Fibroblast of lung (primary cell): ENCODE measurements at regions not wholly inside any gene's neighbourhood (a gene's known extent, or its start where the extent isn't known, plus 50 kb on each side); places are given as distances from the start of the nearest gene placed in this dataset.

Experiments
- DNase-seq, 2 donors: peaks; one replicate each; pipeline versions ENCODE4 v3.0.0 to v3.0.0-alpha.2; 2010; ENCODE audit warnings: low read depth in 2 of 2
- H2AFZ ChIP-seq: 2 replicates; pipeline ENCODE4 v1.5.1; 2012; ENCODE audit warnings: low read length, control low read depth, inconsistent platforms
- H3K27ac ChIP-seq: 2 replicates; pipeline ENCODE4 v1.5.1; 2011; ENCODE audit warnings: low read length, control low read depth; ENCODE audit not compliant: insufficient read depth
- H3K27me3 ChIP-seq: 2 replicates; pipeline ENCODE4 v1.5.1; 2011; ENCODE audit warnings: mild to moderate bottlenecking, low read length; ENCODE audit not compliant: control insufficient read depth, insufficient read depth
- H3K36me3 ChIP-seq: 2 replicates; pipeline ENCODE4 v1.5.1; 2011; ENCODE audit warnings: low read length; ENCODE audit not compliant: control insufficient read depth, insufficient read depth
- H3K4me1 ChIP-seq: 2 replicates; pipeline ENCODE4 v1.5.1; 2011; ENCODE audit warnings: low read length; ENCODE audit not compliant: control insufficient read depth, insufficient read depth; ENCODE audit errors: extremely low read depth
- H3K4me2 ChIP-seq: 2 replicates; pipeline ENCODE4 v1.5.1; 2011; ENCODE audit warnings: low read length, control low read depth; ENCODE audit not compliant: insufficient read depth; ENCODE audit errors: extremely low read depth
- H3K4me3 ChIP-seq, 4 experiments: fragments of 200-600 bp in 1 of 4; sonication (generic) in 1 of 4; replicated peaks in 1 of 4; 2 replicates each; pipeline ENCODE4 v1.5.1; 2011 to 2016; ENCODE audit warnings: low read length in 4 of 4, low read depth in 3 of 4, mild to moderate bottlenecking in 3 of 4, control low read depth in 2 of 4, inconsistent platforms in 1 of 4, mixed read lengths in 1 of 4; ENCODE audit not compliant: insufficient read depth in 1 of 4; ENCODE audit errors: control extremely low read depth in 1 of 4
- H3K79me2 ChIP-seq: 2 replicates; pipeline ENCODE4 v1.5.1; 2012; ENCODE audit warnings: mild to moderate bottlenecking, low read length, inconsistent platforms; ENCODE audit not compliant: control insufficient read depth, insufficient read depth
- H3K9ac ChIP-seq: 2 replicates; pipeline ENCODE4 v1.5.1; 2011; ENCODE audit warnings: mild to moderate bottlenecking, low read length, control low read depth; ENCODE audit not compliant: insufficient read depth
- H3K9me3 ChIP-seq: 2 replicates; pipeline ENCODE4 v1.5.1; 2012; ENCODE audit warnings: low read depth, low read length; ENCODE audit not compliant: control insufficient read depth, insufficient read depth
- H4K20me1 ChIP-seq: 2 replicates; pipeline ENCODE4 v1.5.1; 2011; ENCODE audit warnings: low read length; ENCODE audit not compliant: control insufficient read depth, insufficient read depth; ENCODE audit errors: extremely low read depth
- EZH2 ChIP-seq: IDR thresholded peaks from 2 replicates; pipeline ENCODE4 v1.5.1; 2012; ENCODE audit warnings: low read length, control low read depth, mild to moderate bottlenecking; ENCODE audit errors: missing control alignments
- TF ChIP-seq, protein P1 (sequence below), 2 donors: IDR thresholded peaks in 1 of 2; conservative IDR thresholded peaks in 1 of 2; 1 replicate in 1 of 2; 2 replicates in 1 of 2; pipeline ENCODE4 v1.5.1; 2011 to 2012; ENCODE audit warnings: low read length in 2 of 2, control low read depth in 1 of 2, inconsistent platforms in 1 of 2, low read depth in 1 of 2, mild to moderate bottlenecking in 1 of 2

DNA sequence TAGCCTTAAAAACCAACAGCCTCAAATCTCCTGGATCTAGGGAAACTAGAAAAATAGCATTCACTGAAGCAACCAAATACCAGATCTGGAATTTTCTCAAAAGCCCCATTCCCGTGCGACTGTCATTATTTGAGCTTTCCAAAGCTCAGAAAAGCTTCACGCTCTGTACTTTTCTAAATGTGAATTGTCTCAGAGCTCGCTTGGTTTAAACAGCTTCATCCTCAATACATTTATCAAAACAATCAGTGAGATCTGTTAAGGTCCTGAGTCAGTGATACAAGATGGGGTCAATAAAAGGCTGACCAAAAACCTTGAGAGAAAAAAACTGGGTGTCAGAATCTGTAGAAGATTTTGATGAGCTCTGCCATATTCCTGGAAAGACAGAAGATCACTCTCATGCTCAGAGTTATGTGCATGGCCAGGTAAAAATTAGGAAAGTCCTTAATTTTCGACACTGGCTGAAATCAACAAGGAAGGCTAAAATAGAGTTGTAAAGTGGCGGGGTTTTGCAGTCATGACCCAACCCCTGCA is 60.2 kb upstream of the VPREB1 start:
- Histone ChIP-seq H3K27ac (no peak overlapping the region), H3K4me3 (no peak overlapping the region), H3K36me3 (no peaks in the 10 kb centered on the region), H3K4me2 (no peak overlapping the region), H3K9ac (no peak overlapping the region), H2AFZ (no peak overlapping the region), H3K79me2 (no peaks in the 10 kb centered on the region), H3K9me3 (no peaks in the 10 kb centered on the region), H3K4me1 (no peaks in the 10 kb centered on the region), H3K27me3 (peaks cover 14% of the 10 kb centered on the region), H4K20me1 (no peaks in the 10 kb centered on the region)
- no peak for TF ChIP-seq EZH2
- TF ChIP-seq, protein P1, sequence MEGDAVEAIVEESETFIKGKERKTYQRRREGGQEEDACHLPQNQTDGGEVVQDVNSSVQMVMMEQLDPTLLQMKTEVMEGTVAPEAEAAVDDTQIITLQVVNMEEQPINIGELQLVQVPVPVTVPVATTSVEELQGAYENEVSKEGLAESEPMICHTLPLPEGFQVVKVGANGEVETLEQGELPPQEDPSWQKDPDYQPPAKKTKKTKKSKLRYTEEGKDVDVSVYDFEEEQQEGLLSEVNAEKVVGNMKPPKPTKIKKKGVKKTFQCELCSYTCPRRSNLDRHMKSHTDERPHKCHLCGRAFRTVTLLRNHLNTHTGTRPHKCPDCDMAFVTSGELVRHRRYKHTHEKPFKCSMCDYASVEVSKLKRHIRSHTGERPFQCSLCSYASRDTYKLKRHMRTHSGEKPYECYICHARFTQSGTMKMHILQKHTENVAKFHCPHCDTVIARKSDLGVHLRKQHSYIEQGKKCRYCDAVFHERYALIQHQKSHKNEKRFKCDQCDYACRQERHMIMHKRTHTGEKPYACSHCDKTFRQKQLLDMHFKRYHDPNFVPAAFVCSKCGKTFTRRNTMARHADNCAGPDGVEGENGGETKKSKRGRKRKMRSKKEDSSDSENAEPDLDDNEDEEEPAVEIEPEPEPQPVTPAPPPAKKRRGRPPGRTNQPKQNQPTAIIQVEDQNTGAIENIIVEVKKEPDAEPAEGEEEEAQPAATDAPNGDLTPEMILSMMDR (conservative IDR thresholded peaks at IDR 0.05 in 1 of 2, IDR thresholded peaks at IDR 0.05 in 1 of 2; ENCODE audit: low read depth in 1 of 2, low read length in 2 of 2): no peak
- DNase-seq: no peak

DNA sequence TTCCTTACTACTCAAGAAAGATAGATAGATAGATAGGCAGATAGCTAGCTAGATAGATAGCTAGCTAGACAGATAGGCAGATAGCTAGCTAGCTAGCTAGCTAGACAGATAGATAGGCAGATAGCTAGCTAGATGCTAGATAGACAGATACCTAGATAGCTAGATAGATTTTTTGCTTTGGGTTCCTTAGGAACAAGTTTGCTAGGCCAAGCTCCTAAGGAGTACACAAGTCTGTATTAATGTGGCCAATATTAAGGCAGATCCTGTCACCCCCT is 61.7 kb upstream of the VPREB1 start:
- Histone ChIP-seq H3K79me2 (no peaks in the 10 kb centered on the region), H3K4me1 (no peaks in the 10 kb centered on the region), H4K20me1 (no peaks in the 10 kb centered on the region), H3K36me3 (no peaks in the 10 kb centered on the region), H3K27ac (no peak overlapping the region), H3K9me3 (no peaks in the 10 kb centered on the region), H2AFZ (no peak overlapping the region), H3K4me3 (no peak overlapping the region), H3K9ac (no peak overlapping the region), H3K27me3 (peaks cover 14% of the 10 kb centered on the region), H3K4me2 (no peak overlapping the region)
- TF ChIP-seq, protein P1 (conservative IDR thresholded peaks at IDR 0.05 in 1 of 2, IDR thresholded peaks at IDR 0.05 in 1 of 2; ENCODE audit: low read depth in 1 of 2, low read length in 2 of 2): no peak
- TF ChIP-seq EZH2: no peak
- DNase-seq: no peak

- H3K9me3 ChIP-seq: no peaks in the 10 kb centered on the region
- H3K27ac ChIP-seq: no peak overlapping the region
- H3K9ac ChIP-seq: no peak overlapping the region
- TF ChIP-seq EZH2: no peak
- TF ChIP-seq, protein P1 (conservative IDR thresholded peaks at IDR 0.05 in 1 of 2, IDR thresholded peaks at IDR 0.05 in 1 of 2; ENCODE audit: low read depth in 1 of 2, low read length in 2 of 2): no peak
- H2AFZ ChIP-seq: no peak overlapping the region
- H3K4me3 ChIP-seq: no peak overlapping the region
- no peaks in the 10 kb centered on the region for H3K79me2 ChIP-seq
- H3K27me3 ChIP-seq: peaks cover 14% of the 10 kb centered on the region
- no peak for DNase-seq
- H4K20me1 ChIP-seq: no peaks in the 10 kb centered on the region
- H3K4me1 ChIP-seq: no peaks in the 10 kb centered on the region
- H3K36me3 ChIP-seq: no peaks in the 10 kb centered on the region
- no peak overlapping the region for H3K4me2 ChIP-seq
Measured at GRCh38 chr22:22182218-22182989, 62.2 kb upstream of the VPREB1 start.
